LNCAP (cell line): ENCODE measurements at regions not wholly inside any gene's neighbourhood (a gene's known extent, or its start where the extent isn't known, plus 50 kb on each side); places are given as distances from the start of the nearest gene placed in this dataset.

Experiments
- TF ChIP-seq, protein P1 (sequence below): fragments of 450-650 bp; IDR thresholded peaks from 2 replicates; pipeline ENCODE4 v1.5.1; 2017; ENCODE audit warnings: mild to moderate bottlenecking

DNA sequence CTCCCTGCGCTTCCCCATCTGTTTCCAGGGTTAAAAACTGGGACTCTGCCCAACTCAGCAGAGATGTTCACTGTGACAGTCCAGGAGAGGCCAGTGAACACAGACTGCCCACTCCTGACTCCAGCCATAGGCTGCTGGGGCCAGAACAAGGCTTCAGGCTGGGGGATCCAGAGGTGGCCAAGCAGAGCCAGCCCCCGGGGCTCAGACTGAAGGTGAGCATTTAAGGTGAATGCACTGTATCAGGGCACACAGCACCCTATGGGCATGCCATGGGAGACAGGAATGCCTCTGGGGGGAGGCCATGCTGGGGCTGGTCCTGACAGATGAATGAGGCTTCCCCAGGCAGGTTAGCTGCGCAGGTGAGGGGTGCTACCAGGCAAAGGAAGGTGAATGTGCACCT is 96.4 kb downstream of the TUBA3C start:
- TF ChIP-seq, protein P1, sequence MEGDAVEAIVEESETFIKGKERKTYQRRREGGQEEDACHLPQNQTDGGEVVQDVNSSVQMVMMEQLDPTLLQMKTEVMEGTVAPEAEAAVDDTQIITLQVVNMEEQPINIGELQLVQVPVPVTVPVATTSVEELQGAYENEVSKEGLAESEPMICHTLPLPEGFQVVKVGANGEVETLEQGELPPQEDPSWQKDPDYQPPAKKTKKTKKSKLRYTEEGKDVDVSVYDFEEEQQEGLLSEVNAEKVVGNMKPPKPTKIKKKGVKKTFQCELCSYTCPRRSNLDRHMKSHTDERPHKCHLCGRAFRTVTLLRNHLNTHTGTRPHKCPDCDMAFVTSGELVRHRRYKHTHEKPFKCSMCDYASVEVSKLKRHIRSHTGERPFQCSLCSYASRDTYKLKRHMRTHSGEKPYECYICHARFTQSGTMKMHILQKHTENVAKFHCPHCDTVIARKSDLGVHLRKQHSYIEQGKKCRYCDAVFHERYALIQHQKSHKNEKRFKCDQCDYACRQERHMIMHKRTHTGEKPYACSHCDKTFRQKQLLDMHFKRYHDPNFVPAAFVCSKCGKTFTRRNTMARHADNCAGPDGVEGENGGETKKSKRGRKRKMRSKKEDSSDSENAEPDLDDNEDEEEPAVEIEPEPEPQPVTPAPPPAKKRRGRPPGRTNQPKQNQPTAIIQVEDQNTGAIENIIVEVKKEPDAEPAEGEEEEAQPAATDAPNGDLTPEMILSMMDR: no peak

DNA sequence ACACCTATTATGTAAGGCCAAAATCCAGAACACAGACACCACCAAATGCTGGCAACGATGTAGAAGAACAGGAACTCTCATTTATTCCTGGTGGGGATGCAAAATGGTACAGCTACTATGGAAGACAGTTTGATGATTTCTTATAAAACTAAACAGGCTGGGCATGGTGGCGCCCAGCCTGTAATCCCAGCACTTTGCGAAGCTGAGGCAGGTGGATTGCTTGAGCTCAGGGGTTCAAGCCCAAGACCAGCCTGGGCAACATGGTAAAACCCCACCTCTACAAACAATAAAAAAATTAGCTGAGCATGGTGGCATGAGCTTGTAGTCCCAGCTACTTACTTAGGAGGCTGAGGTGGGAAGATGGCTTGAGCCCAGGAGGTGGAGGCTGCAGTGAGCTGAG is 98.3 kb downstream of the TUBA3C start:
- TF ChIP-seq, protein P1: no peak

DNA sequence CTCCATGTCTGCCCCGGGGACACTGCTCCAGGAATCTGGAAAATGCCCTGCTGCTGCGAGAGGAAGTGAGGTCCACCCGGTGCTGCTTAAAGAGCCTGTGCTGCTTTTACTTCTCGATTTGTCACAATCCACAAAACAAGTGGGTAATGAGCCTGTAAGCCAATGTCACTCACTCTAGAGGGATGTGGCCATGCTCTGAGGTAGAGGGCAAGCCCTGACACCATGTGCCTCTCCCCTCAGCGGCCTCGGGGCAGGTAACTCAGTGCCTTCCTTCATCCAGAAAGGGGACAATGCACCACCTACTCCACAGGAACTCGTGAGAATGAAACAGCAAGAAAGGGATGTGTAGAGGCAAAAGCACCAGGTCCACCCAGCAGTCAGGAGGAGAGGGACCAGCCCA is 106.2 kb downstream of the TUBA3C start:
- TF ChIP-seq, protein P1: no peak

- TF ChIP-seq, protein P1: no peak
These were observed 107.1 kb downstream of the TUBA3C start for GRCh38 chr13:19074519-19074918.

- TF ChIP-seq, protein P1: no peak
These were observed 109.1 kb downstream of the TUBA3C start for GRCh38 chr13:19072543-19072942.

DNA sequence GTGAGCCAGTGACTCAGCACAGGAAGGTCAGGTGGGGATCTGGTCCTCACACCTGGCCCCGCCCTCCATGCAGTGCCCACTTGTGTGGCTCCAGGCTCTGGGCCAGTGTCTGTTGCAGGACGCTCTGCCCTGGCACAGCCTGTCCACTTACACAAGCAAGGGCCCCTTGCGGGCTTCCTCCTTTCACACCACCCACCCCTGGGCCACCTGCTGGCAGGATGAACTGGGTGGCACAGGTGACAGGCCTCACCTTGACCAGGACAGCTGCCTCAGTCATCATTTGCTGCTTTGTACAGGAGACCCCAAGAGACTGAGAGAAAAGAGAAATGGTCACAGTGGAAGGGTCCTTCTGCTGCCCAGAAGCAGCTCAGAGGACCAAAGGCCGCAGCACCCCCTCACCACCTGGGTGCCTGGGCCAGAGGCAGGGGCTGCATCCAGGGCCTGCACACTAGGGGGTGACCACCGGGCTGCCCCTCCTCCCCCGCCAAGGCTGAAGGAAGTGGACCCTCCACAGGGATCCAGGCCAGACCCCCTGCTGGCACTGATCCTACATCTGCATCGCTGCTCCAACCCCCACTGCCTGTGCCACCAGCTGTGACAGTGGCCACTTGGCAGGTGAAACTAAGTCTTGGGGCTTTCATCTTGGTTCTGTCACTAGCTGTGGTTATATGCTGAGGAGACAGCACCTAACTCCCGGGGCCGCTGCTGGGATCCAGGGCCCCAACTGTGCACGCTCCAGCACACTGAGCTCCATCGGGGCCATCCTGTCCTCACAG is 110.3 kb downstream of the TUBA3C start:
- TF ChIP-seq, protein P1: no peak

DNA sequence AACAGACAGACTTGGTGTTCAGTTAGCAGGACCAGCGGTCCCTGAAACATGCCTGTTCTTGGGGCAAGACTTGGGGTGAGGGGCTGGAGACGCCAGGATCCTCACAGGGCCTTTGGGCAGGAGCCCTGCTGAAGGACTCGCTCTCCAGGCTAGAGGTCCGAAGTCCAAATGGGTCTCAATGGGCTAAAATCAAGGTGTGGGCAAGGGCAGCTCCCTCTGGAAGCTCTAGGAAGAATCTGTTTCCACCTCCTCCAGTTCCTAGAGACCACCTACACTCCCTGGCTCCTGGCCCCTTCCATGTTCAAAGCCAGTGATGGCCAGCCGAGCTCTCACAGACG is 111.3 kb downstream of the TUBA3C start:
- TF ChIP-seq, protein P1: no peak
